Stimulated activated CD8-positive, alpha-beta memory T cell treated with anti-CD3 and anti-CD28 coated beads, Interleukin-12 subunit alpha, Interleukin-12 subunit beta, amount 100 ng/mL, for 24 hours (primary cell): ENCODE measurements at regions not wholly inside any gene's neighbourhood (a gene's known extent, or its start where the extent isn't known, plus 50 kb on each side); places are given as distances from the start of the nearest gene placed in this dataset.

Source experiments
- DNase-seq: peaks from one replicate; pipeline ENCODE4 v3.0.0-alpha.2; 2020; ENCODE audit errors: extremely low read depth

DNA sequence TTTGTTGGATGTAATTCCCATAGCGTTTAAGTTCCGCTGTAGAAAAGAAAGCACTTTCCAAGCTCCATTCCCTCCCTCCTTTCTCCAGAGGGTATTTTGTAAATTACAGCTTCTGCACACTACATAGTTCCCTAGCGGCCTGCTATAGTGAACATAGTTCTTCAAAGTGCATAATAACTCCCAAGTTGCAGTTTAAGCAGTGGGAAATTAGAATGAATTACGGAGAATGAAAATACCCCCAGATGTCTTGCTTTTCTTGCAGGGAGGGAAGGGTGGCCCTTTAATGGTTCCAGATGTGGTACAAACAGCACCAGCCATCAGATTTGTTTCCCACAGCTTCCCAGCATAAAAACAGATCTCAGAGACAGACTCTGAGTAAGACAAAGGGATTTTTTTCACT lies 893.9 kb downstream of the SUCLG1 start:
- DNase-seq: no peak

DNA sequence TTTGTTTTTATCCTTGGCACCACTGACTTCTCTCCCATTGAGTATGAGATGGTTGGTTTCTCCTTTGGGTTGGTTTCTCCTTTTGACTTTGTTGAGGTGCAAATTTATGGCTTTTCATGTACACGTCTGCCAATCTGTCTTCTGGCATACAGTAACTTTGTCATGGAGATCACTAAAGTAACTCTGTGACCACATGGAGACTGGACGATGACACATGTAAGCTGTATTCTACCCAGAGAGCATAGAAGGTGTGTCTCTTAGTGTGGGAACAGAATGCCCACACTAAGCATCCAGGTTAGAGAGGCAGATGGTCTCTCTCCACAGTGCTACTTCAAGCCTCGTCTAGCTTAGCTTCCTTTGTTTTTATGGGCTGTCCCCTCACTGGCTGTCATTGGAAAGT lies 897.5 kb downstream of the SUCLG1 start:
- no peak for DNase-seq

DNA sequence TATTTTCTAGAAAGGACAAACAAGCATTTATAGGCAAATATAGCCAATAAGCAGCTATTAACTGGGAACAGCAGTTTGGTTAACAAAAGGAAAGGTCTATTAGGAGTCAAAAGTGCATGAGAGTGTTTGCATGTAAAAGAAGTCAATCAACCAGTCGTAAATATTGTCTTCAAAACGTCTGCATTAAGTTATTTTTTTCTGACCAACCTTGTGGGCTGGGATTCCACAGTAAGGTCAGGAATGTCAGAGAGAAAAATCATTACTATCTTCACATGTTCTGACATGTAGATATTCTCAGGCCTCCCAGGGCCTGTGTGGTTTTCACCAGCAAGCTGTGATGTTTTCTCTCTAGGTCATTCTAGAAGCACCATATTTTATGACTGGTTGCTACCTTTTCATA lies 922.5 kb downstream of the SUCLG1 start:
- no peak for DNase-seq

DNA sequence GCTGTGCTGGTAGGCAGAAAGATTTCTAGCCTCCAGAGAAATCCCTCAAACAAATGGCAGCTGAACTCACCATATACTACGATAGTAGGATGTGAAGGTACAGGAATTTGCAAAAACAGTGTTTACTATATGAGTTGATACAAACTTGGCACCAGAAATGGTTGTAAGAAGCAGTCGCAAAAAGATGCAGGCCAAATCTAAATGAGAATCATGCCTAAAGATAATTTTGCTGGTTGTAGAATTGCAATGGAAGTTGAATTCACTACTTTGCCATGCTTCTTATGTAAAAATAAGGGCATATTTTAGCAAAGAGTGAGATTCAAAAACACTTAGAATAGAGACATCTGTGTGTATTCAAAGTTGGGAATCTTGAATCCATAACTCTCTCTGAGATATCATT lies 924.7 kb downstream of the SUCLG1 start:
- DNase-seq: no peak

DNA sequence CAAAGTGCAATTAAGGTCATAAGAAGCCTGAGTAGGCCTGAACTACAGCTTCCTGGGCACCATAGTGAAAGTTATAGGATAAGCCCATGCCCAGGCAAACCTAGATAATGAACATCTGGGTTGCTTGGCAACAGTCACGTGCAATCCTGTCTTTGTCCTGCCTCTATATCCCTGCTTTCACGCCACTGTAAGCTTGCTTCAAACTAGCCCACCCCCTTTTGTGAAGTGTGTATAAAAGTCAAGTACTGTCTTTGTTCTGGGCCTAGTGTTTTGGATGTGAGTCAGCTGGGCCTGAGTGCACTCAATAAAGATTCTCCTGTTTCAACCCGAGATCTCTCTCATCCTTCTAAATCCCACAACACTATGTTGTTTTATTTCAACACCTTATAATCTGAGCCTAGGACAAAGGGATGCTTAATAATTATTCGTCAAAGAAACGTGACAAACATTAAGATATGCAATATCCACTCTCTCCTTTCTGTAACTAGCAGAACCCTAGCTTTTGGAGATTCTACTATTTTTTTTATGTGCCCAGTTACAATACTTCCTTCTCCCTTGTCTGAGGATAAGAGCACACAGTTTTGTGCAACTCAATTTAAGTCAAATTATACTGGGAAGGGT lies 927.8 kb downstream of the SUCLG1 start:
- no peak for DNase-seq

DNA sequence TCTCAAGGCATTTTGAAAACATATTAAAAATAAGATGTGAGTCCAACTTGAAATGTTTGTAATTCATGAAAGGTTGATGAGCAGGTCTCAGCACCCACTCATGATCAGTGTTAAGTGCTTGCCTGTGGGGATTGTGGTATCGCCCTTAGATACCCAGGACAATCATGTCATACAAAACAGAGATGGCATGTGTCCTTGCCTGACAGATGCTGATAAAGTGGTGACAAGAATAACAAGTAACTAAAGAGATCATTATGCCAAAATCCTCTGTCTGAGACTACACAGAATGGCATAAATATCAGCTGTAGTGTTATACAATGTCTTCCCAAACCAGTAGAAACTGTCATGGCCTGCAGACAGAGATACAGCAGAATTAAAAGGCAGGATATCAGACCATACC lies 930.3 kb downstream of the SUCLG1 start:
- no peak for DNase-seq

DNA sequence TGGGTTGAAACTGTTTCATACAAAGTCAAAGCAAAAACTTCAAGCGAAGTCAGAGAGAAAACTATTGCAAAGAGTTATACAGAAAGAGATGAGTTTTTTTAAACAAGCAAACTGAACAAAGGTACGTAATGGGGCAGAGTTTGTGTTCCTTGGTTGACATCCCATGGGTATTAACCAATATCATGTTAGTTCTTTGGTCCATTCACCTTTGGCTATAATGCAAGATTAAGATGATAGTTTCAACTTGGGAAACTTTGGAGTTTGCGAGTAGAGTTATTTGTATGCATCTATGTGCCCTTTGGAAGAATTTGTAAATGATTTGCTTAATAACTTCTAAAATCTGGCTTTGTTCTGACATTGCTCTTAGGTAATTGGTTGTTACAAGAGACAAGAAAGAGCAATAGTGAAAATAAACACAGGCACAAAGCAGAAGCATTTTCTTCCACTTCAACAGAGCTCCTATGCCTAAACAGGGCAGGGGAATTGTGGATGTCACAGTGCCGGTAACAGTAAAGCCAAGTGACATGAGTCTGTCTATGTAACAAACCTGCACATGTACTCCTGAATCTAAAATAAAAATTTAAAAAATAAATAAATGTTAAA lies 936.1 kb downstream of the SUCLG1 start:
- no peak for DNase-seq

DNA sequence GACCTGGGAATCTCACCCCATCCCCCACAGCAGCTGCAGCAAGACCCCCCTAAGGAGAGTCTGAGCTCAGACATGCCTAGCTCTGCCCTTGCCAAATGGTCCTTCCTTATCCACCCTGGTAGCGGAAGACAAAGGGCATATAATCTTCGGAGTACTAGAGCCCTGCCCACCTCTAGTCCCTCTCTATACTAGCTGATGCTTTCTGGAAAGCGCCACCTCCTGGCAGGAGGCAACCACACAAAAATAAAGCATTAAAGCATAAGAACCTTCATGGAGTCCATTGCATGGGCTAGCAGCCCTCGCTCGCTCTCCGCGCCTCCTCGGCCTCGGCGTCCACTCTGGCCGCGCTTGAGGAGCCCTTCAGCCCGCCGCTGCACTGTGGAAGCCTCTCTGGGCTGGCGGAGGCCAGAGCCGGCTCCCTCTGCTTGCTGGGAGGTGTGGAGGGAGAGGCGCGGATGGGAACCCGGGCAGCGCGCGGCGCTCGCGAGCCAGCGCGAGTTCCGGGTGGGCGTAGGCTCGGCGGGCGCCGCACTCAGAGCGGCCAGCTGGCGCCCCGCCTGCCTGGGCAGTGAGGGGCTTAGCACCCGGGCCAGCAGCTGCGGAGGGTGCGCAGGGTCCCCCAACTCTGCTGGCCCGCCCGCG lies 941.2 kb downstream of the SUCLG1 start:
- no peak for DNase-seq

DNA sequence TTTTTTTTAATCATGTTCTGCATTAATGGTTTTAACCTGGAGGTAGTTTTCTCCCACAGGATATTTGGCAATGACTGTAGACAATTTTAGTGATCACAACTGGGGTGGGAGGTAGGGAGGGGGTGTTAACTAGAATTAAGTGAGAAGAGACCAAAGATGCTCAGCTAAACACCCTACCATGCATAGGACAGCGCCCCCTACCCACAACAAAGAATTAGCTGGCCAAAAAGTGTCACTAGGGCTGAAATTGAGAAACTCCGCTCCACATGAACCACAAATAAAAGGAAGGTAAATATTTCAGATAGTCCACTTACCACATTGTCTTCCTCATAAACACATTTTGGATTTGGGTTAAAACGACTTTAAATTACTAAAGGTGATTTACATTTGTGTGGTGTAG lies 942.6 kb downstream of the SUCLG1 start:
- DNase-seq: no peak

DNA sequence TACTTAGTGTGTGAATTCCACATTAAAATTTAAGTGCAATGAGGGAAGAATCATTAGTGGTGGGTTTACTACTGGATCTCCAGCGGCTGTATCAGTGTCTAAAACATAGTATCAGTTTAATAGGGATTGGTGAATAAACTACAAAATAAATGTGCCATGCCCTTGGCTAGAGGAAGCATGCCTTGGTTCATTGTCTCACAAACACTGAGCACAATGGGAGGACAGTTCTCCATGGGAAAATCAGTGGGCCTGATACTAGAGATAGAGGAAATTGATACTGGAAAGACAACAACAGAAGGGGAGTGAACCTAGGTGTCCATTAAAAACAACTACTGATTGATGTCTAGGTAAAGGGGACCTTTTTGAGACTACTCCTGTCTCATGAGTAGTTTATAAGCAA lies 971.6 kb downstream of the SUCLG1 start:
- no peak for DNase-seq

DNA sequence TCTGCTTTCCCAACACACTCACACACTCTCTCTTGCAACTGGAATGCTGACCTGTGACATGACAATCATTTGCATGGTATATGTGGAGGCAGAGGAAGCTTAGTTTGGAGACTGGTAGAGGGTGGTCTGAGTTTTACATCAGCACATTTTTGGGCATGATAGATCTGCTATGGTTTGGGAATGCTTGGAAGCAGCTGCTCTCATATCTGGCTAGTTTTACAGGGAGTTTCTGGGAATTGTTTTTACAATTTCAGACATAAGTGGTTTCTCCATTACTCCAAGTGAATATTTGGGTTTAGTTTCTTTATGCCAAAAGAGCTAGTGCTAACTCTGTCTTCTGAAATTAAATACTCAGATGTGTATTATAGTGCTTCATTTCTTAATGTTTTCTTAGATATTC lies 977.6 kb downstream of the SUCLG1 start:
- DNase-seq: no peak

DNA sequence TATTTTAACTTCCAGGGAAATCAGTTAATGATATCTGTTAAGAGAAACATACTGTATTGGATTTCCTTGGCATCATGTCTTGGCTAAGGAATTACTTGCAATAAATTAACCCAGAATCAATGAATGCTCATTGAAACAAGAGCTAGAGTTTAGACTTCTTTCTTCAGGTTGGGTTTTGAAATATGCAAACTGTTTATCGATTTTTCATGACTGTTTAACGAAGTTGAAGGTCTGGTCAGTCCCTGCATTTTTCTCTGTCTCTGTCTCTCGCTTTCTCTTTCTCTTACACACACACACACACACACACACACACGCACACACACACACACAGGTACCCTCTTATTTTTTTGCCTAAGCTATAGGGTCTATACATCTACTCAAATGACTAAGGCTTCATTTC lies 981.0 kb downstream of the SUCLG1 start:
- no peak for DNase-seq

DNA sequence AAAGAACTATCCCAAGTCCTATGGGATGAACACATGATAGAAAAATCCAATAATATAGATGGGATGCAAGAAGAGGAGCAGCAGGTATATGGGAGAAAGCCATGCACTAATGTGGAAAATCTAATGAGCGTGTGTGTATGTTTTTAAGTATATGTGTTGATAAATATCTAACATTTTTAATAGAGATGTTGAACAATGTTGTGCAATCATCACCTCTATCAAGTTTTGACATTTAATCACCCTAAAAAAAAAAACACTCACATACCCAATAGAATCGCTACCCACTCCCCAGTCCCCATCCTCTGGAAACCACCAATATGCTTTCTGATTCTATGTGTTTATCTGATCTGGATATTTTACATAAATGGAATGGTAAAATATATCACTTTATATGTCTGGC lies 983.7 kb downstream of the SUCLG1 start:
- no peak for DNase-seq

DNA sequence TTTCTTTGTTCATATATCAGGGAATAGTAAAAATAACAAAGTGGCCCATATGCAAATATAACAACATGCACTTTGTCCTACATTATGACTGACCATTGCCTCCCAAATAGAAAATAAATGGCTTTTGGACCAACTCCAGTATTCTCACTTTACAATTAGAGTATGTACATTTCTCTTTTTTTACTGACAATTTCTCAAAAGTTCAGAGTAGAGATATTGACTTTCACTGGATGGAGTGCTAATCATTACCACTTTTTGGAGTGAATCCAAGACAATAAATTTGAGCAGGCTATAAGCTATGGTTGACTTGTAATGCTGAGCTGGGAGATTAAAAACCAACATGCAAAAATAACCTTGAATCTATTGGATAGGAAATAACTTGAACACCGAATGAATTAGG lies 987.4 kb downstream of the SUCLG1 start:
- no peak for DNase-seq

DNA sequence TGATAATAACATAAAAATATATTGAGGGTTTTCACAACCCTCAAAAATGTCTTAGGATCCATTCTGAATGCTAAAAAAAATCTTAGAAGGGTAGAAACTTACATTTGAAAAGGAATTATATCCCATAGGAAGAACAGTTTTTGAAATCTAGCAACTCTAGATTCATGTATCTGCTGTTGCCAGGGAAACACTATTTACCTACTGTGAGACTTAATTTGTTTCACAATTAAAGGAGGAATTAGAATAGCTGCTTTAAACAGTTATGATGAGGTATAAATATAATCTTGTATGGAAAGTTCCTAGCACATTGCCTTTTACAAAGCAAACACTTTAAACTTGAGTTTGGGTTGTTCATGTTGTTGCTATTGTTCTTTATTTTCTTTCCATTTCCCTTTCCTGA lies 988.2 kb downstream of the SUCLG1 start:
- DNase-seq: no peak

DNA sequence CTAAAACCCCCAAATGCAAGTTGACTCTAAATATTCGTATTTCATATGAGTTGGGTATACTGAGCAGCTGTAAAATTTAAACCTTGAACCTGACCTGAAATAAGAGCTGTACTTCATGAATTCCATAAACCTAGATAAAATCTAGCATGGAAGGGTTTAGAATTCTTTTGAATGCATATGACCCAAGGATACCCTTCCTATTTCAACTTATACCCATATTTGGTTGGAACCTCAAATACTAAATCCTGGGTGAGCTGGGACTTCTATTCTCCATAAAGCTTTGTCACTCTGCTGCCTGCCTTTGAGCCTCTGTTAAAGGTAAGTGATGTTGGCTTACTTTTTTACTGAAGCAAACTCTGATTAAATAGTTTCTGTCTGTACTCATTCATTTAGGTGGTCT lies 994.6 kb downstream of the SUCLG1 start:
- no peak for DNase-seq

DNA sequence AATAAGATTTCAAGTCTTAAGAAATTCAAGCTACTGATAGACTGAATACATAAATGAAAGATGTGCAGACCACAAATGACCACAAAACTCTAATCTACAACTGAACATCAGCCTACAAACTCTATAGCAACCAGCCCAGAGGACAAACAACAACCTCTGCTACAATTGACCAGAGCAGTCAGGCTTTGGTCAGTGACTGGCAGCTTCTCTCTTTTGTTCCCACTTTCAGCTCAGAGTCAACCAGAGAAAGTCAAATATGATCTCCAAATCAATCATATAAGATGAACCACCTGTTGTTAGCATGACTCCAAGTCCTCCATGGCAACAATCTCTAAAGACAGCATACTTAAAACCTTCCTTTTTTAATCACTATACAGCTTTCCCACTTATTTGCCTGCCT lies 996.2 kb downstream of the SUCLG1 start:
- no peak for DNase-seq

DNA sequence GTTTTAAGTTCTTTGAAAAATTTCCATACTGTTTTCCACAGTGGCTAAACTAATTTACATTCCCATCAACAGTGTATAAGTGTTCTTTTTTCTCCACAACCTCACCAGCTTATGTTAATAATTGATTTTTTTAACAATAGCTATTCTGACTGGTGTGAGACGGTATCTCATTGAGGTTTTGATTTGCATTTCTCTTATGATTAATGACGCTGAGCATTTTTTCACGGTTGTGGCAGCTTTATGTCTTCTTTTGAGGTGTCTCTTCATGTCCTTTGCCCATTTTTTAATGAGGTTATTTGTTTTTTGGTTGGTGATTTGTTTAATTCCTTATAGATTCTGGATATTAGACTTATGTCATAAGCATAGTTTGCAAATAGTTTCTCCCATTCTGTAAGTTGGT lies 997.9 kb downstream of the SUCLG1 start:
- no peak for DNase-seq

DNA sequence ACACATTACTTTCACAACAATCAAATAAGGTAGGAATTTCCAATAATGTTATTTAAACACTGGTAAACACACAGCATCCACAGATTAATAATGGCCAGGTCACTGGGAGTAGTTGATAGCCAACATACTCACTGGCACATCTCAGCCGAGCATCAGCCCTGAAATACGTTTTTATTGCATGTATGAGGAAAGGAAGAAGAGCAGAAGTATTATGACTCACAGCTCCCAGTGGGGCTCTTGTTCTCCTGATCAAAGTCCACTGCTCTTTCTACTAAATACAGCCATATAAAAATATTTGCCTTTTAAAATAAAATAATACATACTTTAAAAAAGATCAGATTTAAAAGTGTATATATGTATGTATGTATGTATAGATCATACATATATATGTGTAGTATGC lies 999.6 kb downstream of the SUCLG1 start:
- DNase-seq: no peak

DNA sequence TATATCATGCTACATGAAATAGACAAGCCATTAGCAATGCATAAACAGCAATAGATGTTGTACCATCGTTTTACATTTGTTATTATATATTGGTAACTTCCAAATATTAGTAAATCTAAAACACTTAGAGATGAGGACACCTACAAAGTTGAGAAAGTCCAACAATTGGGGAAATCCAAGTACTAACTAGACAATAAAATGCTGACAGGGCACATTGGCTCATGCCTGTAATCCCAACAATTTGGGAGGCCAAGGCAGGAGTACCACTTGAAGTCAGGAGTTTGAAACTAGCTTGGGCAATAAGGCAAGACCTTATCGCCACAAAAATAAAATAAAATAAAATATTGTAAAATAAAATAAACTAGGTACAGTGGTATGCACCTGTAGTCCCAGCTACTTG lies 1023.1 kb downstream of the SUCLG1 start:
- DNase-seq: no peak

DNA sequence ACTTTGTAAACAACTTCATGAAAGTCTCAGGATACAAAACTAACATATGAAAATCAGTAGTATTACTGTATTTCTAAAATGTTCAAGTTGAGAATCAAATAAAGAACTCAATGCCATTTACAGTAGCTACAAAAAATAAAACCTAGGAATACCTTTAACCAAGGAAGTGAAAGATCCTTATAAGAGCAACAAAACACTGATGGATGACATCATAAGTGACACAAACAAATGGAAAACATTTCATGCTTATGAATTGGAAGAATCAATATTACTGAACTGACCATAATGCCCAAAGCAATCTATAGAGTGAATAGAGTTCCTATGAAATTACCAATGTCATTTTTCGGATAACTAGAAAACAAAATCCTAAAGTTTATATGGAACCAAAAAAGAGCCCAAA lies 1038.1 kb downstream of the SUCLG1 start:
- DNase-seq: no peak

DNA sequence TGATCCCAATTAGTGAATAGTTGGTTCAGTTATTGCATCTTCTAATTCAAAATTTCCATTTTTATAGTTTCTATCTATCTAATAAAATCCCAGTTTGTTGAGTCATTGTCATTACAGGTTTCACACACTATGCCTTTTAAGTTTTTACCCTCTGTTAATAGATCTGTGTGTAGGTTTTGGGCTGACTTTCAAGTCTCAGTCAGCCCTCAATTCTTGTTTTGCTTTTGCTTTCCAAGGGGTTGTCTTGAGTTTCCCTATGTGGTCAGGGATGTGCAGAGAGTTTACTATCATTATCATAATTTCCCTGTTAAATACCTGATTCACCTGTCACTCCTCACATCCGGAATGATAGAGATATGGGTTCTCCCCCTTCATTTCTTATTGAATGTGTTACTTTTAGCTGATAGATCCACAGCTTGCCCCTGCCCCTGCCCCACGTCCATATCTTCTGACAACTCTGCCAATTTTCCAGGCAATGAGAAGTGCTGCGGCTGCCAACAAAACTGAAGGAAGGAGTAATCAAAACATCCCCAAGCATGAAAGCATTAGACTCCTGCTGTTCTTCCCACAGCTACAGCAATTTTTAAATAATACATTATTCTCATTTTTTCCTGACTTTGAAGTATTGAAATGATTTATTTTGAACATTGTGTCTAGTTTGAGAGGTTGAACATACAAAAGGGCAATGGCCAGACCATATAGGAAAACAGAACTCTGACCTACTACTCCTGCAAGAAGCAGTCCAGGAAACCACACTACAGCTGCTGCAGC lies 1064.8 kb downstream of the SUCLG1 start:
- no peak for DNase-seq

DNA sequence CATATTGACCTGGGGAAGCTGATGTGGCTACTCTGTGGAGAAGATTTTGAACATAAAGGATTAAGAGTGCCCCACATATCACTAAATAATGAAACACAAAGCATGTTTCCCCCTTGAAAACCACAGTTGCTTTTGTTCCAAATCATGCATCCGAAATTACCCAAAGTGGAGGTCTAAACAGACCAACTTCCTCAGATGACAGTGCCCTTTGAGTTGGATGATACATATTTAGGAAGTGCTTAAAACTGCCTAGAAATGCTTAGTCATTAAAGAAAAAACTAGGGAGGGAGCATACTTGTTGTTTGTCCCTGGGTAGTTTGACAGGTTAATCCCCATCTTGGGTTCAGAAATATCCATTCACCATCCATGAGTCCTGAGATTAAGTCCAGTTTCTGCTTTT lies 1070.3 kb downstream of the SUCLG1 start:
- DNase-seq: no peak
